Daoy (cell line): ENCODE measurements at regions not wholly inside any gene's neighbourhood (a gene's known extent, or its start where the extent isn't known, plus 50 kb on each side); places are given as distances from the start of the nearest gene placed in this dataset.
"Not testable (repeated sequence)": the region's sequence is repeated elsewhere in the genome, so short reads cannot be mapped to it uniquely, and the experiment has no call there.

Source experiments
- DNase-seq: peaks from one replicate; pipeline ENCODE4 v3.0.0-alpha.2; 2015; ENCODE audit warnings: low read depth

- DNase-seq, result no peak
Measured at GRCh38 chr7:91398341-91398740, 134.1 kb downstream of the FZD1 start.

DNA sequence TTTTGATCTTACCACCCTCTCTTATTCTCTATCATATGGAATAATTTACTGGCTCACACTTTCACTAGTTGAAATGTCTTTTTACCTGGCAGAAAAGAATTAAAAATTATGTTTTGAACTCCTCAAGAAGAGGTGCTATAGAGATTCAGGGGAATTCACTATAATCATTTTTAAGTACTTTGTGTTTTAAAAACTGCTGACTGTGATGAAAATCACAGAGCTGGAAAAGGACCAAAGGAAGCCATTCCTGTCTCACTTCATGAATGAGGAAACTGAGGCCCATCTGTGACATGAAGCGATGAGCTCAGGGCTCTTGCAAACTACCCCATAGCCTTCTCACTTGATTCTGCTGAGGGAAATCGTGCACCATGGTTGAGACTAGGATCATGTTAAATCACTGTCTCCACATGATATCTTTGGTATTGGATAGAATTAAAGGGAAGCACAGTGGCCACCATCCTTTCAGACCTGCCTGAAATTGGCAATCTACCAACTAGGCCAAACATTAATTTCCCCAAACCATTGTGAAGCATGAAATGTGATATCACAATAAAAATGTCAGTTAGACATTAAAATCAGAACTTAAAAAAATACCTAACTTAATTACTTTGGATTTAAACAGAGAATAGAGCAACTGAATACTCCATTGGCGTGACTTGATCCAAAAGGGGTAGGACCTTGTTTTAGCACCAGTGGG lies 141.0 kb downstream of the FZD1 start:
- no peak for DNase-seq

DNA sequence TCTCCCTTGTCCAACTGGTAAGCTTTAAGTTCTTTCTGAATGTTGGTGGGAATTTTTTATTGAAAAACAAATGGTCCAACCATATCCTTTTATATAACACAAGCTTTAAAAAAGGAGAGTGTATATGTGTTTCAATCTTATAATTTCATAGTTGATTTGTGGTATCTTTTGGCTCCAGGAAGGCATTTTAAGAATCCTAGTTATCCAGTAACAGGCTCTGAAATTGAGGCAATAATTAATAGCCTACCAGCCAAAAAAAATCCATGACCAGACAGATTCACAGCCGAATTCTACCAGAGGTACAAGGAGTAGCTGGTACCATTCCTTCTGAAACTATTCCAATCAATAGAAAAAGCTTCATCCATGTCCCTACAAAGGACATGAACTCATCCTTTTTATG lies 141.6 kb downstream of the FZD1 start:
- not testable (repeated sequence) for DNase-seq

DNA sequence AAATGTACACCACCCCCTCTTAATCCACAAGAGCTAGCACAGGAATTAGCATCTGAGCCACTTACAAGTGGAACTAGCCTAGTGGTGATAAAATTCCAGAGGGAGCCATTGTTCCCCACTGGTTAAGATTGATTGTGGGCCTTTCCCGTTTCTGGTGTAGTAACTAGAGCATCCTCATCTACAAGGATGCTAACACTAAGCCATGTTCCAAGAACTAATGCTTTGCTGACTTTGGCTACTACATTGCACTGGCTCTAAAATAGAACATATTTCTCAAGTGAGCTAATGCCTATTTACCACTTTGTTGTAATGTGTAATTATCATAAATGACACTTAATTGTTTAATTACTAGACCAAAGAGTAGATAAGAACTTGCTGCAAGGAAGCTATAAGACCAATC lies 143.7 kb downstream of the FZD1 start:
- no peak for DNase-seq

DNA sequence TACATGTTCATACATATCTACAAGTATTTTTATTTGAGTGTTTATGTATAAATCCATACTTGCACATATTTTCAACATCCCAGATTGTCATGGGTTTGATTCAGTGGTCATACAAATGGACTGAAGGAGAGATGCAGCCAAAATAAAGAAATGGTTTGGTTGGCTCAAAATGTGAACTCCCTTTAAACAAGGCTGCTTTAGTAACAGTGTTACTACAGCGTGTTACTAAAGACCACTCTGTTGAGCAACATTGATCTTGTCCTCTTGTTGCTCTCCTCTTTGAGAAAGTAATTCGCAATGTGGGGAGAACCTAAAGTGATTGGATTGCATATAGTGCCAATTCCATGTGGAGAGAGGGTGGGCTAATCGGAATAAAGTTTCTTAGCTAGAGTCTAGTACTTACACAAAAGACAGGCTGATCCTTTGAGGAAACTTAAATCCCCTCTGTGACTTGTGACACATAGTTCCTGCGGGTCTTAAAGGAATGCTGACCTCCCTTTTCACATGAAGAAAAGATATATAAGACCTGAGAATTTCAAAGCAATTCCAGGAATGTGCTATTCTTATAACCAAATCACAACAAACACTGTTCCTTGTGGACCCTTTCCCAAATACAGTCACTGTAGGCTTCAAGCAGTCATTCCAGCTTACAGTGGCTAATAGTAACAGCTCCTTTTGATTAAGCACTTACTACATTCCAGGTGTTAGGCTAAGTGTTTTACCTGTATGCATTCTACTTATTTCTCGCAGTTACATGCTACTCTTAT lies 144.3 kb downstream of the FZD1 start:
- DNase-seq, result no peak

GRCh38 chr7:91411060-91411459 lies 146.8 kb downstream of the FZD1 start:
- no peak for DNase-seq

DNA sequence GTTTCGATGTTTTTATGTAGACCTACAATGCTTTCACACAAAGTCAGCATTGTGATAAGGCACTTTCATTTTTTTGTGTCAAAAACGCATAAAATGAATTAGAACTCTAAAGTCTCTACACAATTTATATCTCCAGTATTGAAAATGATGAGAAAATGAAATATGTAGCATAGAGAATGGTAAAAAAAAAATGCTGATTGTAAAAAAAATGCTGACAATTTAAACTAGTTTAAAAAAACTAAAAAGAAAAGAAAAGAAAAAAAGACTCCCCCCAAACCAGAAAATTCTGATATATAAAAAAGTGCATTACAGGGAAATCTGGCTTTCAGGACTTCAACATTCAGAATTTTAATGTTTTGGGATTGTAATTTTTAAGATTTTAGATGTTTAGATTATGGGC lies 148.1 kb downstream of the FZD1 start:
- no peak for DNase-seq

- no peak for DNase-seq
Measured at GRCh38 chr7:91414734-91415133, 150.5 kb downstream of the FZD1 start.

DNA sequence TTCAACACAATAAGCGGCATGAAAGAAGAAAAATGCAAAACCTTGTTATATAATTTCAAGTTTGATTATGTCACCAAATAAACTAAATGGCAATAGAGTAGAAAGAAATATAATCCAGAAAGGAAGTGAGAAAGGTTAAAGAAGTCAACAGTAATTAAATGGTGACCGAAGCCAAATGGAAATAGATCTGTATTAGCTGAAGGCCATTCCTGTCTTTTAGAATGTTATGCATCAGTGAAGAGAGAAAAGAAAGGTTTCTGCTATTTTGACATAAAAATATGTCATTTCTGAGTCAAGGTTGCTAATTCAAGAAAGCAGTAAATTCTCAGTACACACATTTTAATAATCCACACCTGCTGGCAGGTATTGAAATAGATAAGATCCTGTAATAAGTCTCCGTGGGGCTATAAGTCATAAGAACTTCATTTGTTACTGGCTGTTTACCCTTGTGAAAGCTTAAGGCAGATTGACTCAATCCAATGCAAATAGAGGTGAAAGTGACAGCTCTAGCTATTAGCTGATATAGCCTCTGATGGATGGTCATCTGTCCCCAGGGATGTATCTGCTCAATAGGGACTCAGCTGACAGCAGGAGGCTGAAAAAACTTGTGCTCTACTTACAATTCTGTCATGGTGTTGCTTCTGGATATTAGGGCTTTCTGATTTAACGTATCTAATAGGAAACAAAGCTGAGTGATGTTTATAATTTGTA lies 152.1 kb downstream of the FZD1 start:
- DNase-seq, result no peak

GRCh38 chr7:91420606-91421005 lies 156.4 kb downstream of the FZD1 start:
- DNase-seq, result no peak

DNA sequence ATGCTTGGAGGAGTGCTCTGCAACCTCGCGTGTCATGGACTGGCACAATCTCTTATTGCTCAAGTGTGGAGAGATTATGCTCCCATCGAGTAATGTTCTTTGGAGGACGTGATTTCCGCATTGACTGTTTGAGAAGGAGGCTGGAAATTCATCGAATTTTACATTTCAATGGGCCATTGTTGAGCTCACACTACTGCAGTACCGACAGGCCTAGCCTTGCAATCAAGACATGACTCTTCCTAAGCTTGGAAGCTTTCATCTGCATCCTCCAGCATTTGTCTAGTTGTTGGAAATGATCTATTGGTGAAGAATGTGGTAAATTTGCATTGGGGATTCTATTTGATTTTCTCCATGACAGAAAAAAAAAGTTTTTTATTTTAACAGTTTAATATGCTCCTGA lies 156.8 kb downstream of the FZD1 start:
- DNase-seq, result no peak

DNA sequence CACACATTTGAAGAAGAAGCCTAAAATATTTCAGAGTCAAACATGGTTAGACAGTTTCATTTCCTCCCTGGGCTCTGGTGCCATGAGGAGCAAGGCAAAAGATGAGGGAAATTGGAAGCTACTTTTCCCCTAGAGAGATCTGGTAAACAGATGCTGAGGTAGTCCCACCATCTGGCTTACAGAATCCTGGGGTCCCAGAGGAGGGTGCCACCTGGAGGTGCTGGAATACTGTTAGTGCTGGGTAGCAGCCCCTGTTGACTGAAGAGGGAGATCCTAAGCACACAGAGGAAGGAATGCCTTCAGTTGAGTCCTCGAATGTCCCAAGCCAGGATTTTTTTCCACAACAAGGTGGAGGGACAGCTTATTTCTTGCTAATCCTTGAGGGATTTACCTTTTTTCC lies 160.1 kb downstream of the FZD1 start:
- no peak for DNase-seq

DNA sequence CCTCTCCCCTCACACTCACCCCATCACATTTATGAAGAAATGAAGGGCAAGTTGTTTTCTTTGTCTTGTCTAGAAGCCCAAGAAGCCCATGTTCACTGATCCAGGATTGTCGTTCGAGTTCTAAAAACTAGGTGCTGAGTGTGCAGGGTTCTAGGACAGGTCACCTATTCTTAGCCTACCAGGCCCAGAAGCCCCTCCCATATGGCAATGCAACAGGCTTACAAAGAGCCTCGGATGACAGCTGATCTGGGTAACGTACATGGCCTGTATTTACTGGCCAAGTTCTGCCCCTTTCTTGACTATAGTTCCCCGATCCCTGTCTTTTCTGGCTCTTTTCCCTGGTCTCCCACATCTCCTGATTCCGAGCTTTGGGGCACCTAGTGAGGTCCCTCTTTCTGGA lies 160.9 kb downstream of the FZD1 start:
- DNase-seq, result no peak

- DNase-seq, result no peak
Measured at GRCh38 chr7:91427051-91427450, 162.8 kb downstream of the FZD1 start.

- DNase-seq, result no peak
Measured at GRCh38 chr7:91431601-91432000, 167.4 kb downstream of the FZD1 start.

DNA sequence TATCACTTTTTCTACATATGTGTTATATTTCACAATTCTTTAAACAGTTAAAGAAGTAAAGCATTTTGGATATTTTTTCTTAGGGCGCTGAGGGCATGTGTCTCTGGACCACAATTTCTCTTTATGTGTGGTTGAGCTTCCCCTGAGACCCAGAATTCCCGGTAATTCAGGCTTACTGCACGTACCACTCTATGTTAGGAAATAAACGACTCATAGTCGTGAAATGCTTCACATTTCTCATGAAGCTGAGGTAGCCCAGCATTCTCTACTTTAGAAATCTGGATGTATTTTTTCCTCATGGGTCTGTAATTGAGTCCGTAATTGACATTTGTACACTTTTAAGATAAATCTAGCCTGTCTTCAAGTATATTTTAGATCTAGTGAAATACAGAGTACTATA lies 170.6 kb downstream of the FZD1 start:
- no peak for DNase-seq

DNA sequence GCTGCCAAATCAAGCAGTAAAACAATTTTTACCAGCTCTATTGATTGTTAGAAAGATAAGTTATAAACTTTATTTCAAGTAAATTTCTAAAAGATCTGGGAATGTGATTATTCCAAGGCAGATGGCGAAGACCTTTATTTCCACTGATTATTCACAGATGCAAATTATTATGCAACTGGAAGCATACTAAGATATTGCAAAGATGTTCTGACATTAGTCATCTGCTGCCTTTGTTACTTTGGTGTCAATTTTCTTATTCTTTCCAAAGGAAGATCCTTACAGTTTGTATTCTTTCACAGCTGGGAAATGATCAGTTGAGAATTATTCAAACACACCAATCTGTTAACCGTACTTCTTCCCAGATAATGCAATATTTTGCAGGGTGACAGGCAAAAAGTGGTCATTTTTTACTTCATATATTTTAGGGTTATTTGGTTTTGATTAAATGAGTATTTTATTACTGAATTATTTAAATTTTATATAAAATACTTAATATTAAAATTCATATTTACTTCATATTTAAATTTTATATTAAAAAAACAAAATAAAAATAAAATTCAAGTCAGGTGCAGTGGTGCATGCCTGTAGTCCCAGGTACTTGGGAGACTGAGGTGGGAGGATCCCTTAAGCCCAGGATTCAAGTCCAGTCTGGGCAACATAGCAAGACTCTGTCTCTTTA lies 171.3 kb downstream of the FZD1 start:
- no peak for DNase-seq

DNA sequence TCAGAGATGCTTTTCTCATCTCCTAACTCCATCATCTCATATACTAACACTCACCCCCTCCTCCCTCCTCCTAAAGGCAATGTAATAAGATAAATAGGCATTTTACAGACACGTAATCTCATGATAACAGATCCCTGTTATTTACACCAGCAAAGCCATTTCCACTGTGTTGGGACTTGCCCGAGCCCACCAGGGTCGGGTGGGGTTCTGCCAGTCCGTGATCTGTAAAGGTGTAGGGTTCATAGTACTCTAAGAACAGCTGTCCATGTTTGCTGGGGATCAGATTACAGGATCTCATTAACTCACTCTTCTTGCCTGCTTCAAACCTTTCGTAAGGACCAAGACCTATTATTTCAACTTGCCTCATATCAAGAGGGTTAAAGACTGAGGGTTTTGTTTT lies 172.4 kb downstream of the FZD1 start:
- DNase-seq, result no peak

GRCh38 chr7:91440198-91440597 lies 176.0 kb downstream of the FZD1 start:
- not testable (repeated sequence) for DNase-seq

DNA sequence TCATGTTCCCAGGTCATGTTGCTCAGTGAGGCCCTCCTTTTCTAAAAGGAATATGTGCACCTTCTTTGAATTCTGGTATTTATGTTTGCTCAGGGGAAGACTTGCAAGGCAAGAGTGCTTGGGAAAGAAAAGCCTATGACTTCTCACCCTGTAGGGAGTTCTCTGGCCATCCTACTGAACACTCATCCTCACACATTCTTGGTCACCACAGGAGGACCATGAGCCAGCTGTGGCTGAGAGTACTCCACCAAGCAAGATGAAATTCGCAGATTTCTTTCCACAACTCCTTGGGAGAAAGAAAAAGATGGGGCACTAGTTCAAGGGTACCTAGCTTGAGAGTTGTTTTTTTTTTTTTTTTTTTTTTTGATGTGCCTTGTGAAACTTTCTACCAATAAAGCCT lies 179.6 kb downstream of the FZD1 start:
- no peak for DNase-seq

DNA sequence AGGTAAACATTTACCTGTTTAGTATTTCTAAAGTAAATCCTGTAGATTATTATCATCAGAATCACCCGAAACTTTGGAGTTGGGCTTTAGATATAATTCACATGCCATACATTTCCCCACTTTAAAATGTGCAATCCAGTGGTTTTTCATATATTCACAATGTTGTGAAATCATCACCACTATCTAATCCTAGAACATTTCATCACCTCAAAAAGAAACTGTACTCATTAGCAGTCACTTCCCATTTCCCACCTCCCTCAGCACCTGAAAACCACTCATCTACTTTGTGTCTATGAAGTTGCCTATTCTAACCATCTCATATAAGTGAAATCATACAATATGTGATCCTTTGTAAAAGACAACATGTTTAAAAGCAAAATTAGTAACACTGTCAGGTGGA lies 182.6 kb downstream of the FZD1 start:
- no peak for DNase-seq

GRCh38 chr7:91455411-91455810 lies 191.2 kb downstream of the FZD1 start:
- no peak for DNase-seq
